Neural progenitor cell (in vitro differentiated cells): ENCODE measurements at regions not wholly inside any gene's neighbourhood (a gene's known extent, or its start where the extent isn't known, plus 50 kb on each side); places are given as distances from the start of the nearest gene placed in this dataset.
"Not testable (repeated sequence)": the region's sequence is repeated elsewhere in the genome, so short reads cannot be mapped to it uniquely, and the experiment has no call there.

Experiments used
- DNase-seq: peaks from one replicate; pipeline ENCODE4 v3.0.0-alpha.2; 2016; ENCODE audit warnings: low spot score
- H2AFZ ChIP-seq: fragments of 200-600 bp; sonication (generic); replicated peaks from 2 replicates; pipeline ENCODE4 v1.6.1; 2016; ENCODE audit warnings: antibody characterized with exemption
- H3F3A ChIP-seq: fragments of 200-600 bp; sonication (generic); 2 replicates; pipeline ENCODE4 v1.6.1; 2016; ENCODE audit warnings: antibody characterized with exemption, low read depth
- H3K27ac ChIP-seq: fragments of 200-600 bp; sonication (generic); 2 replicates; pipeline ENCODE4 v1.5.1; 2016; ENCODE audit warnings: mild to moderate bottlenecking
- H3K27me3 ChIP-seq: fragments of 200-600 bp; sonication (generic); 2 replicates; pipeline ENCODE4 v1.6.1; 2016; ENCODE audit warnings: mild to moderate bottlenecking, moderate library complexity
- H3K36me3 ChIP-seq: fragments of 200-600 bp; sonication (generic); 2 replicates; pipeline ENCODE4 v1.5.1; 2016
- H3K4me1 ChIP-seq: fragments of 200-600 bp; sonication (generic); 2 replicates; pipeline ENCODE4 v1.6.1; 2016; ENCODE audit warnings: mixed run types
- H3K4me2 ChIP-seq: fragments of 200-600 bp; sonication (generic); 2 replicates; pipeline ENCODE4 v1.6.1; 2016
- H3K4me3 ChIP-seq: fragments of 200-600 bp; sonication (generic); 2 replicates; pipeline ENCODE4 v1.5.1; 2016
- H3K79me2 ChIP-seq: fragments of 200-600 bp; sonication (generic); 2 replicates; pipeline ENCODE4 v1.6.1; 2016; ENCODE audit warnings: low read depth
- H3K9ac ChIP-seq: fragments of 200-600 bp; sonication (generic); 2 replicates; pipeline ENCODE4 v1.6.1; 2016
- H3K9me3 ChIP-seq: fragments of 200-600 bp; sonication (generic); 2 replicates; pipeline ENCODE4 v1.5.1; 2016; ENCODE audit warnings: low read depth
- H4K20me1 ChIP-seq: fragments of 200-600 bp; sonication (generic); 2 replicates; pipeline ENCODE4 v1.6.1; 2016; ENCODE audit warnings: low read depth
- H3K27ac Mint-ChIP-seq: 3 replicates; pipeline ENCODE4 v1.8.0; 2021; ENCODE audit warnings: mixed read lengths
- H3K27me3 Mint-ChIP-seq: 2 replicates; pipeline ENCODE4 v1.8.0; 2022; ENCODE audit warnings: low read depth, mild to moderate bottlenecking, inconsistent platforms, moderate library complexity, mixed read lengths; ENCODE audit not compliant: insufficient read depth
- H3K36me3 Mint-ChIP-seq: 3 replicates; pipeline ENCODE4 v1.8.0; 2021; ENCODE audit warnings: mixed read lengths
- H3K4me1 Mint-ChIP-seq: 3 replicates; pipeline ENCODE4 v1.8.0; 2021; ENCODE audit warnings: mixed read lengths
- H3K4me3 Mint-ChIP-seq: 3 replicates; pipeline ENCODE4 v1.8.0; 2021; ENCODE audit warnings: mild to moderate bottlenecking, moderate library complexity, mixed read lengths
- H3K9me3 Mint-ChIP-seq: 3 replicates; pipeline ENCODE4 v1.8.0; 2020; ENCODE audit warnings: mixed read lengths
- EZH2 ChIP-seq: fragments of 200-600 bp; sonication (generic); IDR thresholded peaks from 2 replicates; pipeline ENCODE4 v1.6.1; 2017; ENCODE audit warnings: antibody characterized with exemption, mild to moderate bottlenecking, moderate library complexity
- EZH2phosphoT487 ChIP-seq: fragments of 200-600 bp; sonication (generic); IDR thresholded peaks from 2 replicates; pipeline ENCODE4 v1.6.1; 2017; ENCODE audit warnings: antibody characterized with exemption
- TF ChIP-seq, protein P1 (sequence below): fragments of 200-600 bp; sonication (generic); IDR thresholded peaks from 2 replicates; pipeline ENCODE4 v1.5.1; 2017; ENCODE audit warnings: antibody characterized with exemption, mild to moderate bottlenecking

DNA sequence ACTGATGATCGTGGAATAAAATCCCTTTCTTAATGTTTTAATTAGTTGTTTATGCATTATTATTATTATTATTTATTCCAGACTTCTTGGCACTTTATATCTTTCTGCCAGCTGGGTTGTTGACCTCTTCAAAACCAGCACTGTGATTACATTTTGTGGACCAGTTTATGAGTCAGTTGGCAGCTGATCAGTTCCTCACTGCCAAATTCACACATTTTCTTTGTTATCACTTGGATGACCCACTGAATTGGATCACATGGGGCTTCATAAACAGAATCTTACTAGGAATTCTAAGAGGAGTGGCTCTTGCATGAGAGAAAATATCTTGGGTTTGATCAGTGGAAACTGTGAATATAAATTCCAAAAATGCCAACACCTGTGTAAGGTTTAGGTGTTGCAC lies 321.8 kb upstream of the SPRED2 start:
- H3K27me3 ChIP-seq = no peaks in the 10 kb centered on the region
- Mint-ChIP-seq H3K4me3 (no peak overlapping the region), H3K27me3 (peaks cover 2% of the 10 kb centered on the region), H3K27ac (no peak overlapping the region), H3K36me3 (no peaks in the 10 kb centered on the region), H3K9me3 (peaks cover 16% of the 10 kb centered on the region), H3K4me1 (peaks cover 4% of the 10 kb centered on the region)
- no peaks in the 10 kb centered on the region for H4K20me1 ChIP-seq
- no peak for TF ChIP-seq EZH2
- TF ChIP-seq, protein P1, sequence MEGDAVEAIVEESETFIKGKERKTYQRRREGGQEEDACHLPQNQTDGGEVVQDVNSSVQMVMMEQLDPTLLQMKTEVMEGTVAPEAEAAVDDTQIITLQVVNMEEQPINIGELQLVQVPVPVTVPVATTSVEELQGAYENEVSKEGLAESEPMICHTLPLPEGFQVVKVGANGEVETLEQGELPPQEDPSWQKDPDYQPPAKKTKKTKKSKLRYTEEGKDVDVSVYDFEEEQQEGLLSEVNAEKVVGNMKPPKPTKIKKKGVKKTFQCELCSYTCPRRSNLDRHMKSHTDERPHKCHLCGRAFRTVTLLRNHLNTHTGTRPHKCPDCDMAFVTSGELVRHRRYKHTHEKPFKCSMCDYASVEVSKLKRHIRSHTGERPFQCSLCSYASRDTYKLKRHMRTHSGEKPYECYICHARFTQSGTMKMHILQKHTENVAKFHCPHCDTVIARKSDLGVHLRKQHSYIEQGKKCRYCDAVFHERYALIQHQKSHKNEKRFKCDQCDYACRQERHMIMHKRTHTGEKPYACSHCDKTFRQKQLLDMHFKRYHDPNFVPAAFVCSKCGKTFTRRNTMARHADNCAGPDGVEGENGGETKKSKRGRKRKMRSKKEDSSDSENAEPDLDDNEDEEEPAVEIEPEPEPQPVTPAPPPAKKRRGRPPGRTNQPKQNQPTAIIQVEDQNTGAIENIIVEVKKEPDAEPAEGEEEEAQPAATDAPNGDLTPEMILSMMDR = no peak
- no peak for TF ChIP-seq EZH2phosphoT487
- no peak overlapping the region for H3K27ac ChIP-seq
- no peak overlapping the region for H2AFZ ChIP-seq
- H3K36me3 ChIP-seq = no peaks in the 10 kb centered on the region
- DNase-seq = no peak
- no peak overlapping the region for H3K4me3 ChIP-seq
- no peak overlapping the region for H3K9ac ChIP-seq
- H3K4me1 ChIP-seq = peaks cover 7% of the 10 kb centered on the region
- H3K79me2 ChIP-seq = no peaks in the 10 kb centered on the region
- no peak overlapping the region for H3K4me2 ChIP-seq
- H3K9me3 ChIP-seq = no peaks in the 10 kb centered on the region
- H3F3A ChIP-seq = peaks cover 14% of the 10 kb centered on the region

- Mint-ChIP-seq H3K4me1 (peaks cover 9% of the 10 kb centered on the region), H3K27ac (no peak overlapping the region), H3K4me3 (no peak overlapping the region), H3K9me3 (peaks cover 13% of the 10 kb centered on the region), H3K36me3 (no peaks in the 10 kb centered on the region), H3K27me3 (peaks cover 2% of the 10 kb centered on the region)
- DNase-seq = peak; percentile 36
- no peaks in the 10 kb centered on the region for H3K9me3 ChIP-seq
- H3K4me3 ChIP-seq = no peak overlapping the region
- H3K4me1 ChIP-seq = peaks cover 7% of the 10 kb centered on the region
- H3K36me3 ChIP-seq = no peaks in the 10 kb centered on the region
- H3K27ac ChIP-seq = peak overlapping the region; percentile 33
- peaks cover 14% of the 10 kb centered on the region for H3F3A ChIP-seq
- no peaks in the 10 kb centered on the region for H4K20me1 ChIP-seq
- H3K4me2 ChIP-seq = no peak overlapping the region
- no peak overlapping the region for H3K9ac ChIP-seq
- no peaks in the 10 kb centered on the region for H3K27me3 ChIP-seq
- H2AFZ ChIP-seq = no peak overlapping the region
- TF ChIP-seq EZH2 = no peak
- TF ChIP-seq, protein P1 = no peak
- TF ChIP-seq EZH2phosphoT487 = no peak
- no peaks in the 10 kb centered on the region for H3K79me2 ChIP-seq
Observed at GRCh38 chr2:65751408-65751807, 319.0 kb upstream of the SPRED2 start.

- Mint-ChIP-seq H3K27me3 (peaks cover 2% of the 10 kb centered on the region), H3K27ac (peak overlapping the region; percentile 50), H3K36me3 (no peaks in the 10 kb centered on the region), H3K9me3 (peaks cover 7% of the 10 kb centered on the region), H3K4me3 (no peak overlapping the region), H3K4me1 (peaks cover 9% of the 10 kb centered on the region)
- Histone ChIP-seq H2AFZ (no peak overlapping the region), H3K27ac (no peak overlapping the region), H3K4me1 (peaks cover 14% of the 10 kb centered on the region), H3K4me2 (no peak overlapping the region), H3K79me2 (no peaks in the 10 kb centered on the region), H3K36me3 (no peaks in the 10 kb centered on the region), H3F3A (peaks cover 14% of the 10 kb centered on the region), H3K27me3 (no peaks in the 10 kb centered on the region), H3K9ac (no peak overlapping the region), H3K4me3 (no peak overlapping the region), H3K9me3 (no peaks in the 10 kb centered on the region), H4K20me1 (no peaks in the 10 kb centered on the region)
- DNase-seq = no peak
- no peak for TF ChIP-seq EZH2
- TF ChIP-seq, protein P1 = no peak
- no peak for TF ChIP-seq EZH2phosphoT487
Observed at GRCh38 chr2:65749545-65749944, 317.1 kb upstream of the SPRED2 start.

DNA sequence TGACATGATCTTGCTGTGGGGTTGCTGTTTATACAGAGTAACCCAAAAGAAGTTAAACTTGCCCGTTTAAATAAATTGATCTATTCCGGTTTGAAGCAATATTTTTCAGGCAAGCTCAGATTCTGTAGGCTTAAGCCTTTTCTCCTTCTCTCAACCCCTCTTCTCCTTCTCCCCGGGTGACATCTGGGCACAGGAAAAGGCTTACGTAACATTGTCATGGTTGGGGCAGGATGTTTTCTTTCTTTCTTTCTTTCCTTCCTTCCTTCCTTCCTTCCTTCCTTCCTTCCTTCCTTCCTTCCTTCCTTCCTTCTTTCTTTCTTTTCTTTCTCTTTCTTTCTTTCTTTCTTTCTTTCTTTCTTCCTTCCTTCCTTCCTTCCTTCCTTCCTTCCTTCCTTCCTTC lies 315.5 kb upstream of the SPRED2 start:
- not testable (repeated sequence) for H3K27ac Mint-ChIP-seq

More for the DNA sequence above, 315.5 kb upstream of the SPRED2 start:
- H3K9ac ChIP-seq, H3K4me1 Mint-ChIP-seq, H3K4me3 Mint-ChIP-seq, H3K27me3 ChIP-seq, H3K79me2 ChIP-seq, H3K36me3 Mint-ChIP-seq, H3K4me2 ChIP-seq, H3K27ac ChIP-seq, H3K9me3 ChIP-seq, H3K36me3 ChIP-seq, DNase-seq, H3K4me3 ChIP-seq, H3K9me3 Mint-ChIP-seq, H3K27me3 Mint-ChIP-seq, H2AFZ ChIP-seq, H4K20me1 ChIP-seq: not testable (repeated sequence)
- Histone ChIP-seq H3K4me1 (peaks cover 14% of the 10 kb centered on the region), H3F3A (peaks cover 14% of the 10 kb centered on the region)
